IMR-90 (cell line): ENCODE measurements at regions not wholly inside any gene's neighbourhood (a gene's known extent, or its start where the extent isn't known, plus 50 kb on each side); places are given as distances from the start of the nearest gene placed in this dataset.
"Not testable (repeated sequence)": the region's sequence is repeated elsewhere in the genome, so short reads cannot be mapped to it uniquely, and the experiment has no call there.

ENCODE experiments used
- BHLHE40 ChIP-seq: fragments of 150-350 bp; IDR thresholded peaks from 2 replicates; pipeline ENCODE4 v1.6.1; 2016; ENCODE audit warnings: mild to moderate bottlenecking, low read depth, low read length
- ELK1 ChIP-seq: fragments of 150-350 bp; IDR thresholded peaks from 2 replicates; pipeline ENCODE4 v1.6.1; 2016; ENCODE audit warnings: low read depth, mild to moderate bottlenecking, low read length, moderate library complexity, borderline replicate concordance
- FOS ChIP-seq: fragments of 150-350 bp; IDR thresholded peaks from 2 replicates; pipeline ENCODE4 v1.6.1; 2016; ENCODE audit warnings: low read depth, low read length
- MAFK ChIP-seq: IDR thresholded peaks from 2 replicates; pipeline ENCODE4 v1.6.1; 2012; ENCODE audit warnings: low read depth, low read length, improper control_type of control experiment
- MXI1 ChIP-seq: IDR thresholded peaks from 2 replicates; pipeline ENCODE4 v1.6.1; 2012; ENCODE audit warnings: low read depth, mild to moderate bottlenecking, low read length, moderate library complexity, borderline replicate concordance
- POLR2A ChIP-seq: IDR thresholded peaks from 2 replicates; pipeline ENCODE4 v1.6.1; 2012; ENCODE audit warnings: mild to moderate bottlenecking, low read depth, low read length
- RAD21 ChIP-seq: IDR thresholded peaks from 2 replicates; pipeline ENCODE4 v1.6.1; 2012; ENCODE audit warnings: low read length, improper control_type of control experiment
- RCOR1 ChIP-seq: IDR thresholded peaks from 2 replicates; pipeline ENCODE4 v1.6.1; 2012; ENCODE audit warnings: mild to moderate bottlenecking, low read length, improper control_type of control experiment; ENCODE audit not compliant: insufficient replicate concordance
- RFX5 ChIP-seq: IDR thresholded peaks from 2 replicates; pipeline ENCODE4 v1.8.0; 2012; ENCODE audit warnings: low read depth, mild to moderate bottlenecking, low read length, moderate library complexity
- SMC3 ChIP-seq: fragments of 150-350 bp; IDR thresholded peaks from 2 replicates; pipeline ENCODE4 v1.6.1; 2016; ENCODE audit warnings: low read depth, mild to moderate bottlenecking, antibody characterized with exemption, low read length, moderate library complexity
- TF ChIP-seq, protein P1 (sequence below): conservative IDR thresholded peaks from 2 replicates; pipeline ENCODE4 v1.5.1; 2012; ENCODE audit warnings: mild to moderate bottlenecking, low read depth, low read length, improper control_type of control experiment
- TF ChIP-seq, protein P2 (sequence below): fragments of 150-350 bp; IDR thresholded peaks from 2 replicates; pipeline ENCODE4 v1.6.1; 2017; ENCODE audit warnings: mild to moderate bottlenecking, antibody characterized with exemption, low read length, low read depth

DNA sequence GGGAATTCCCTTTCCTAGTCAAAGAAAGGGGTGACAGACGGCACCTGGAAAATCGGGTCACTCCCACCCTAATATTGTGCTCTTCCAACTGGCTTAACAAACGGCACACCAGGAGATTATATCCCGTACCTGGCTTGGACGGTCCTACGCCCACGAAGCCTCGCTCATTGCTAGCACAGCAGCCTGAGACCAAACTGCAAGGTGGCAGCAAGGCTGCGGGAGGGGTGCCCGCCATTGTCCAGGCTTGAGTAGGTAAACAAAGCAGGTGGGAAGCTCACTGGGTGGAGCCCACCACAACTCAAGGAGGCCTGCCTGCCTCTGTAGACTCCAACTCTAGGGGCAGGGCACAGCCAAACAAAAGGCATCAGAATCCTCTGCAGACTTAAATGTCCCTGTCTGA is 457.8 kb upstream of the PIK3R1 start:
- not testable (repeated sequence) for TF ChIP-seq POLR2A, RFX5, SMC3, MAFK, ELK1, RCOR1, BHLHE40, FOS, RAD21, MXI1
- TF ChIP-seq, protein P1, sequence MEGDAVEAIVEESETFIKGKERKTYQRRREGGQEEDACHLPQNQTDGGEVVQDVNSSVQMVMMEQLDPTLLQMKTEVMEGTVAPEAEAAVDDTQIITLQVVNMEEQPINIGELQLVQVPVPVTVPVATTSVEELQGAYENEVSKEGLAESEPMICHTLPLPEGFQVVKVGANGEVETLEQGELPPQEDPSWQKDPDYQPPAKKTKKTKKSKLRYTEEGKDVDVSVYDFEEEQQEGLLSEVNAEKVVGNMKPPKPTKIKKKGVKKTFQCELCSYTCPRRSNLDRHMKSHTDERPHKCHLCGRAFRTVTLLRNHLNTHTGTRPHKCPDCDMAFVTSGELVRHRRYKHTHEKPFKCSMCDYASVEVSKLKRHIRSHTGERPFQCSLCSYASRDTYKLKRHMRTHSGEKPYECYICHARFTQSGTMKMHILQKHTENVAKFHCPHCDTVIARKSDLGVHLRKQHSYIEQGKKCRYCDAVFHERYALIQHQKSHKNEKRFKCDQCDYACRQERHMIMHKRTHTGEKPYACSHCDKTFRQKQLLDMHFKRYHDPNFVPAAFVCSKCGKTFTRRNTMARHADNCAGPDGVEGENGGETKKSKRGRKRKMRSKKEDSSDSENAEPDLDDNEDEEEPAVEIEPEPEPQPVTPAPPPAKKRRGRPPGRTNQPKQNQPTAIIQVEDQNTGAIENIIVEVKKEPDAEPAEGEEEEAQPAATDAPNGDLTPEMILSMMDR = not testable (repeated sequence)
- TF ChIP-seq, protein P2, sequence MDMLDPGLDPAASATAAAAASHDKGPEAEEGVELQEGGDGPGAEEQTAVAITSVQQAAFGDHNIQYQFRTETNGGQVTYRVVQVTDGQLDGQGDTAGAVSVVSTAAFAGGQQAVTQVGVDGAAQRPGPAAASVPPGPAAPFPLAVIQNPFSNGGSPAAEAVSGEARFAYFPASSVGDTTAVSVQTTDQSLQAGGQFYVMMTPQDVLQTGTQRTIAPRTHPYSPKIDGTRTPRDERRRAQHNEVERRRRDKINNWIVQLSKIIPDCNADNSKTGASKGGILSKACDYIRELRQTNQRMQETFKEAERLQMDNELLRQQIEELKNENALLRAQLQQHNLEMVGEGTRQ = not testable (repeated sequence)
